IPS-18c (cell line): ENCODE measurements at regions not wholly inside any gene's neighbourhood (a gene's known extent, or its start where the extent isn't known, plus 50 kb on each side); places are given as distances from the start of the nearest gene placed in this dataset.
"Not testable (repeated sequence)": the region's sequence is repeated elsewhere in the genome, so short reads cannot be mapped to it uniquely, and the experiment has no call there.

Experiments used
- H3K4me3 ChIP-seq: 2 replicates; pipeline ENCODE4 v1.7.0; 2013; ENCODE audit warnings: low read depth, mild to moderate bottlenecking, low read length, moderate library complexity; ENCODE audit not compliant: insufficient read depth
- H3K9me3 ChIP-seq: one replicate; pipeline ENCODE4 v1.6.1; 2013; ENCODE audit warnings: mild to moderate bottlenecking, low read length, moderate library complexity; ENCODE audit not compliant: control insufficient read depth, insufficient read depth

- H3K9me3 ChIP-seq, result peaks cover 4% of the 10 kb centered on the region
- no peak overlapping the region for H3K4me3 ChIP-seq
Measured at GRCh38 chr6:51141080-51141479, 322.4 kb downstream of the TFAP2B start.

GRCh38 chr6:51147756-51148155, 329.1 kb downstream of the TFAP2B start:
- no peaks in the 10 kb centered on the region for H3K9me3 ChIP-seq
- H3K4me3 ChIP-seq, result no peak overlapping the region

- H3K4me3 ChIP-seq, result no peak overlapping the region
- H3K9me3 ChIP-seq, result no peaks in the 10 kb centered on the region
Measured at GRCh38 chr6:51152594-51152993, 333.9 kb downstream of the TFAP2B start.

- no peak overlapping the region for H3K4me3 ChIP-seq
Measured at GRCh38 chr6:51153109-51153508, 334.4 kb downstream of the TFAP2B start.

GRCh38 chr6:51154925-51155324, 336.3 kb downstream of the TFAP2B start:
- not testable (repeated sequence) for H3K9me3 ChIP-seq, H3K4me3 ChIP-seq

More at GRCh38 chr6:51153109-51153508, 334.4 kb downstream of the TFAP2B start:
- H3K9me3 ChIP-seq, result no peaks in the 10 kb centered on the region

- H3K9me3 ChIP-seq, H3K4me3 ChIP-seq: not testable (repeated sequence)
Measured at GRCh38 chr6:51159260-51159659, 340.6 kb downstream of the TFAP2B start.

- H3K9me3 ChIP-seq, result no peaks in the 10 kb centered on the region
- H3K4me3 ChIP-seq, result no peak overlapping the region
Measured at GRCh38 chr6:51161752-51162151, 343.1 kb downstream of the TFAP2B start.

GRCh38 chr6:51163843-51164529, 345.3 kb downstream of the TFAP2B start:
- no peak overlapping the region for H3K4me3 ChIP-seq

GRCh38 chr6:51166914-51167313, 348.2 kb downstream of the TFAP2B start:
- H3K4me3 ChIP-seq, result no peak overlapping the region
- H3K9me3 ChIP-seq, result no peaks in the 10 kb centered on the region

More at GRCh38 chr6:51163843-51164529, 345.3 kb downstream of the TFAP2B start:
- no peaks in the 10 kb centered on the region for H3K9me3 ChIP-seq

GRCh38 chr6:51167468-51167867, 348.8 kb downstream of the TFAP2B start:
- Histone ChIP-seq H3K9me3 (no peaks in the 10 kb centered on the region), H3K4me3 (no peak overlapping the region)

- H3K9me3 ChIP-seq, result no peaks in the 10 kb centered on the region
- H3K4me3 ChIP-seq, result no peak overlapping the region
Measured at GRCh38 chr6:51182827-51183226, 364.2 kb downstream of the TFAP2B start.

- H3K4me3 ChIP-seq, result no peak overlapping the region
- H3K9me3 ChIP-seq, result no peaks in the 10 kb centered on the region
Measured at GRCh38 chr6:51184046-51184445, 365.4 kb downstream of the TFAP2B start.

GRCh38 chr6:51193163-51193562, 374.5 kb downstream of the TFAP2B start:
- H3K9me3 ChIP-seq, H3K4me3 ChIP-seq: not testable (repeated sequence)

GRCh38 chr6:51199105-51199552, 380.5 kb downstream of the TFAP2B start:
- Histone ChIP-seq H3K9me3 (no peaks in the 10 kb centered on the region), H3K4me3 (no peak overlapping the region)

GRCh38 chr6:51199733-51200260, 381.1 kb downstream of the TFAP2B start:
- no peak overlapping the region for H3K4me3 ChIP-seq

GRCh38 chr6:51200676-51201075, 382.0 kb downstream of the TFAP2B start:
- Histone ChIP-seq H3K4me3 (no peak overlapping the region), H3K9me3 (no peaks in the 10 kb centered on the region)

More at GRCh38 chr6:51199733-51200260, 381.1 kb downstream of the TFAP2B start:
- no peaks in the 10 kb centered on the region for H3K9me3 ChIP-seq

GRCh38 chr6:51202653-51203052, 384.0 kb downstream of the TFAP2B start:
- H3K9me3 ChIP-seq, H3K4me3 ChIP-seq: not testable (repeated sequence)

- H3K4me3 ChIP-seq, result no peak overlapping the region
- no peaks in the 10 kb centered on the region for H3K9me3 ChIP-seq
Measured at GRCh38 chr6:51203504-51203903, 384.8 kb downstream of the TFAP2B start.

- not testable (repeated sequence) for H3K4me3 ChIP-seq, H3K9me3 ChIP-seq
Measured at GRCh38 chr6:51206686-51207085, 388.0 kb downstream of the TFAP2B start.
